ENCODE measurements at regions not wholly inside any gene's neighbourhood (a gene's known extent, or its start where the extent isn't known, plus 50 kb on each side); places are given as distances from the start of the nearest gene placed in this dataset.

GRCh38 chr9:13447843-13448422, 168.4 kb upstream of the MPDZ start:
- no peak overlapping the region for H2AFZ ChIP-seq (ENCODE audit: low read depth, low read length)
- CTCF ChIA-PET (ENCODE audit: low intra/inter-chr PET ratio), result no interaction called here
- no peak for TF ChIP-seq HSF4 (CRISPR knock-in tag; IDR thresholded peaks at IDR 0.05; ENCODE audit: borderline replicate concordance)
- TF ChIP-seq ZNF699 (CRISPR knock-in tag; IDR thresholded peaks at IDR 0.05; ENCODE audit: insufficient replicate concordance), result no peak
- TF ChIP-seq MCM3 (IDR thresholded peaks at IDR 0.05), result no peak
- TF ChIP-seq E2F5 (CRISPR knock-in tag; IDR thresholded peaks at IDR 0.05), result no peak
- TF ChIP-seq MLLT1 (IDR thresholded peaks at IDR 0.05), result no peak
- no peak for TF ChIP-seq PHF20 (IDR thresholded peaks at IDR 0.05; ENCODE audit: partially characterized antibody)
- no peak for TF ChIP-seq RBM15 (IDR thresholded peaks at IDR 0.05; ENCODE audit: insufficient read depth, low read length)
- peak; percentile 63 for TF ChIP-seq CBFA2T2 (conservative IDR thresholded peaks at IDR 0.05)
- TF ChIP-seq ZNF644 (tag; IDR thresholded peaks at IDR 0.05; ENCODE audit: low read depth), result no peak
- TF ChIP-seq ZBTB33 (CRISPR knock-in tag; IDR thresholded peaks at IDR 0.05), result no peak
- TF ChIP-seq ARID1B (IDR thresholded peaks at IDR 0.05), result peak; percentile 45; the same call in 1 of the 2 replicates
- TF ChIP-seq CBFA2T3 (IDR thresholded peaks at IDR 0.05), result peak; percentile 69
- TF ChIP-seq MYBL2 (IDR thresholded peaks at IDR 0.05; ENCODE audit: low read depth), result no peak
- TF ChIP-seq MYBL2 (CRISPR knock-in tag; IDR thresholded peaks at IDR 0.05; ENCODE audit: borderline replicate concordance), result no peak
- TF ChIP-seq POLR2H (tag; IDR thresholded peaks at IDR 0.05; ENCODE audit: low read depth), result no peak
- TF ChIP-seq DNMT1 (IDR thresholded peaks at IDR 0.05), result no peak
- TF ChIP-seq ZNF589 (CRISPR knock-in tag; IDR thresholded peaks at IDR 0.05; ENCODE audit: low read depth), result 0 out of 2 replicates have a peak, but pooled peaks have one; percentile 31
- no peak for TF ChIP-seq PCBP1 (IDR thresholded peaks at IDR 0.05; ENCODE audit: low read depth, low read length, poor library complexity, severe bottlenecking)
- TF ChIP-seq TAL1 (IDR thresholded peaks at IDR 0.05), result peak; percentile 79
- peak; percentile 20; the same call in 1 of the 2 replicates for TF ChIP-seq FOXM1 (IDR thresholded peaks at IDR 0.05; ENCODE audit: low read depth)
- no peak for TF ChIP-seq FOXM1 (CRISPR knock-in tag; IDR thresholded peaks at IDR 0.05; ENCODE audit: low read depth)

More at GRCh38 chr9:13447843-13448422, 168.4 kb upstream of the MPDZ start:
- H3K9me3 ChIP-seq (replicated peaks; ENCODE audit: control insufficient read depth, insufficient read depth, low read depth, low read length), result no peaks in the 10 kb centered on the region
- ATAC-seq (no peak; the same call in 2 of the 3 replicates), FAIRE-seq (no peak), DNase-seq (ENCODE audit: extremely low read depth in 1 of 4, low spot score in 3 of 4) (peak in 2 of 4 experiments; percentile 5 to 9)
- H3K4me3 ChIP-seq, result no peak overlapping the region
- no peak overlapping the region for H3K27ac ChIP-seq (ENCODE audit: extremely low read depth, low read depth, low read length)
- no peaks in the 10 kb centered on the region for H4K20me1 ChIP-seq (replicated peaks; ENCODE audit: control insufficient read depth, insufficient read depth, low read length)
- POLR2A ChIA-PET, result no interaction called here
- in situ Hi-C loops (cut with MboI), result loop anchor here (25.0 kb wide), 1 partner anchor 989 kb away; no protein-coding TSS in a partner anchor
- no peaks in the 10 kb centered on the region for H3K27me3 ChIP-seq (ENCODE audit: control insufficient read depth in 2 of 2, insufficient read depth in 2 of 2, low read length in 2 of 2)
- BruUV-seq (replicated peaks), result no TSS peak
- H3K9me1 ChIP-seq (ENCODE audit: control insufficient read depth, insufficient read depth, low read length), result no peaks in the 10 kb centered on the region
- intact Hi-C loops (cut with micrococcal nuclease), result no loop called here
- H3K9ac ChIP-seq (ENCODE audit: insufficient read depth in 1 of 2, low read depth in 2 of 2, low read length in 2 of 2), result no peak overlapping the region
- no peaks in the 10 kb centered on the region for H3K36me3 ChIP-seq (ENCODE audit: control insufficient read depth, insufficient read depth, low read length)
- 0% methylated on average over 3 of the region's 3 CpGs for WGBS (ENCODE audit: insufficient coverage, low coverage, missing lambda C conversion rate)
- no peaks in the 10 kb centered on the region for H3K79me2 ChIP-seq (ENCODE audit: control insufficient read depth, insufficient read depth, low read length)
- H3K4me1 ChIP-seq (replicated peaks in 1 of 2; ENCODE audit: control insufficient read depth in 2 of 2, insufficient read depth in 2 of 2, low read length in 2 of 2), result no peaks in the 10 kb centered on the region
- H3K4me2 ChIP-seq (ENCODE audit: insufficient read depth, low read length), result no peak overlapping the region

Data from K562 (cell line).